ENCODE measurements at regions not wholly inside any gene's neighbourhood (a gene's known extent, or its start where the extent isn't known, plus 50 kb on each side); places are given as distances from the start of the nearest gene placed in this dataset.

GRCh38 chr16:54987081-54987480 is 56.4 kb downstream of the IRX5 start:
- TF ChIP-seq, protein P1, sequence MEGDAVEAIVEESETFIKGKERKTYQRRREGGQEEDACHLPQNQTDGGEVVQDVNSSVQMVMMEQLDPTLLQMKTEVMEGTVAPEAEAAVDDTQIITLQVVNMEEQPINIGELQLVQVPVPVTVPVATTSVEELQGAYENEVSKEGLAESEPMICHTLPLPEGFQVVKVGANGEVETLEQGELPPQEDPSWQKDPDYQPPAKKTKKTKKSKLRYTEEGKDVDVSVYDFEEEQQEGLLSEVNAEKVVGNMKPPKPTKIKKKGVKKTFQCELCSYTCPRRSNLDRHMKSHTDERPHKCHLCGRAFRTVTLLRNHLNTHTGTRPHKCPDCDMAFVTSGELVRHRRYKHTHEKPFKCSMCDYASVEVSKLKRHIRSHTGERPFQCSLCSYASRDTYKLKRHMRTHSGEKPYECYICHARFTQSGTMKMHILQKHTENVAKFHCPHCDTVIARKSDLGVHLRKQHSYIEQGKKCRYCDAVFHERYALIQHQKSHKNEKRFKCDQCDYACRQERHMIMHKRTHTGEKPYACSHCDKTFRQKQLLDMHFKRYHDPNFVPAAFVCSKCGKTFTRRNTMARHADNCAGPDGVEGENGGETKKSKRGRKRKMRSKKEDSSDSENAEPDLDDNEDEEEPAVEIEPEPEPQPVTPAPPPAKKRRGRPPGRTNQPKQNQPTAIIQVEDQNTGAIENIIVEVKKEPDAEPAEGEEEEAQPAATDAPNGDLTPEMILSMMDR (optimal IDR thresholded peaks at IDR 0.05 in 1 of 3, IDR thresholded peaks at IDR 0.05 in 1 of 3, conservative IDR thresholded peaks at IDR 0.05 in 1 of 3; ENCODE audit: extremely low read depth in 1 of 3, insufficient read depth in 2 of 3, low read length in 3 of 3), result no peak
- no peak for TF ChIP-seq EZH2 (IDR thresholded peaks at IDR 0.05; ENCODE audit: low read length)
